Activated CD4-positive, alpha-beta memory T cell treated with anti-CD3 and anti-CD28 coated beads, Interleukin-2, amount 10 ng/mL, durations not matched to agents 7 days and 5 days (primary cell): ENCODE measurements at regions not wholly inside any gene's neighbourhood (a gene's known extent, or its start where the extent isn't known, plus 50 kb on each side); places are given as distances from the start of the nearest gene placed in this dataset.

Source experiments
- CTCF ChIA-PET: fragments of 350-600 bp; sonication (Branson Sonifier 250); formaldehyde crosslinking; loops from one replicate; lab custom pipeline; 2021; ENCODE audit warnings: antibody characterized with exemption, inconsistent platforms; lab: Charles Lee
- POLR2A ChIA-PET: fragments of 350-600 bp; sonication (Branson Sonifier 250); formaldehyde crosslinking; loops from one replicate; lab custom pipeline; 2021; ENCODE audit warnings: antibody characterized with exemption; lab: Charles Lee
- DNase-seq: peaks from one replicate; pipeline ENCODE4 v3.0.0-alpha.2; 2020
- H3K27ac Mint-ChIP-seq: one replicate; pipeline ENCODE4 v1.8.0; 2021; ENCODE audit warnings: mild to moderate bottlenecking, mixed read lengths
- H3K27me3 Mint-ChIP-seq: one replicate; pipeline ENCODE4 v1.8.0; 2021; ENCODE audit warnings: mixed read lengths
- H3K36me3 Mint-ChIP-seq: one replicate; pipeline ENCODE4 v1.8.0; 2021; ENCODE audit warnings: low read depth, mixed read lengths
- H3K4me1 Mint-ChIP-seq: one replicate; pipeline ENCODE4 v1.8.0; 2021; ENCODE audit warnings: mixed read lengths
- H3K4me3 Mint-ChIP-seq: one replicate; pipeline ENCODE4 v1.8.0; 2021; ENCODE audit warnings: mild to moderate bottlenecking, mixed read lengths
- H3K9me3 Mint-ChIP-seq: one replicate; pipeline ENCODE4 v1.8.0; 2021; ENCODE audit warnings: mixed read lengths

GRCh38 chr16:64150193-64150592 lies 971.7 kb downstream of the CDH11 start:
- Mint-ChIP-seq H3K4me3 (no peak overlapping the region), H3K27ac (no peak overlapping the region), H3K9me3 (peaks cover 14% of the 10 kb centered on the region), H3K36me3 (no peaks in the 10 kb centered on the region), H3K4me1 (no peaks in the 10 kb centered on the region), H3K27me3 (no peaks in the 10 kb centered on the region)
- ChIA-PET POLR2A (no interaction called here), CTCF (no interaction called here)
- no peak for DNase-seq

- POLR2A ChIA-PET, result no interaction called here
- CTCF ChIA-PET, result no interaction called here
- Mint-ChIP-seq H3K27me3 (no peaks in the 10 kb centered on the region), H3K27ac (no peak overlapping the region), H3K4me3 (no peak overlapping the region), H3K4me1 (no peaks in the 10 kb centered on the region), H3K36me3 (no peaks in the 10 kb centered on the region), H3K9me3 (peaks cover 14% of the 10 kb centered on the region)
- DNase-seq, result no peak
Observed at GRCh38 chr16:64149756-64150155, 972.1 kb downstream of the CDH11 start.

GRCh38 chr16:64148356-64148755 lies 973.5 kb downstream of the CDH11 start:
- no peak for DNase-seq
- POLR2A ChIA-PET, result no interaction called here
- Mint-ChIP-seq H3K36me3 (no peaks in the 10 kb centered on the region), H3K4me1 (no peaks in the 10 kb centered on the region), H3K4me3 (no peak overlapping the region), H3K27me3 (no peaks in the 10 kb centered on the region), H3K27ac (no peak overlapping the region), H3K9me3 (peaks cover 10% of the 10 kb centered on the region)
- CTCF ChIA-PET, result no interaction called here

- POLR2A ChIA-PET, result no interaction called here
- no peak overlapping the region for H3K27ac Mint-ChIP-seq
- no peak overlapping the region for H3K4me3 Mint-ChIP-seq
- no peak for DNase-seq
- CTCF ChIA-PET, result no interaction called here
- H3K27me3 Mint-ChIP-seq, result no peaks in the 10 kb centered on the region
- no peaks in the 10 kb centered on the region for H3K4me1 Mint-ChIP-seq
- no peaks in the 10 kb centered on the region for H3K36me3 Mint-ChIP-seq
- H3K9me3 Mint-ChIP-seq, result peaks cover 9% of the 10 kb centered on the region
Observed at GRCh38 chr16:64147941-64148340, 973.9 kb downstream of the CDH11 start.

GRCh38 chr16:64144617-64145016 lies 977.2 kb downstream of the CDH11 start:
- Mint-ChIP-seq H3K36me3 (no peaks in the 10 kb centered on the region), H3K4me1 (no peaks in the 10 kb centered on the region), H3K27me3 (no peaks in the 10 kb centered on the region), H3K9me3 (peaks cover 5% of the 10 kb centered on the region), H3K4me3 (no peak overlapping the region), H3K27ac (no peak overlapping the region)
- CTCF ChIA-PET, result no interaction called here
- DNase-seq, result no peak
- POLR2A ChIA-PET, result interaction anchor here (0.6 kb wide), 1 partner anchor 434 kb away, joined by 3 read pairs; no protein-coding TSS in a partner anchor

- CTCF ChIA-PET, result no interaction called here
- no peaks in the 10 kb centered on the region for H3K27me3 Mint-ChIP-seq
- no peak overlapping the region for H3K27ac Mint-ChIP-seq
- H3K4me1 Mint-ChIP-seq, result no peaks in the 10 kb centered on the region
- no peak for DNase-seq
- peaks cover 7% of the 10 kb centered on the region for H3K9me3 Mint-ChIP-seq
- H3K36me3 Mint-ChIP-seq, result no peaks in the 10 kb centered on the region
- no peak overlapping the region for H3K4me3 Mint-ChIP-seq
- POLR2A ChIA-PET, result no interaction called here
Observed at GRCh38 chr16:64138621-64139020, 983.2 kb downstream of the CDH11 start.

GRCh38 chr16:64138006-64138405 lies 983.9 kb downstream of the CDH11 start:
- peaks cover 7% of the 10 kb centered on the region for H3K9me3 Mint-ChIP-seq
- no peak overlapping the region for H3K4me3 Mint-ChIP-seq
- H3K4me1 Mint-ChIP-seq, result no peaks in the 10 kb centered on the region
- H3K27me3 Mint-ChIP-seq, result no peaks in the 10 kb centered on the region
- no peak for DNase-seq
- H3K27ac Mint-ChIP-seq, result no peak overlapping the region
- no peaks in the 10 kb centered on the region for H3K36me3 Mint-ChIP-seq
- ChIA-PET CTCF (no interaction called here), POLR2A (no interaction called here)

GRCh38 chr16:64136743-64137142 lies 985.1 kb downstream of the CDH11 start:
- Mint-ChIP-seq H3K36me3 (no peaks in the 10 kb centered on the region), H3K4me1 (no peaks in the 10 kb centered on the region), H3K9me3 (peaks cover 8% of the 10 kb centered on the region), H3K27me3 (no peaks in the 10 kb centered on the region), H3K27ac (no peak overlapping the region), H3K4me3 (no peak overlapping the region)
- DNase-seq, result no peak
- ChIA-PET POLR2A (no interaction called here), CTCF (no interaction called here)

GRCh38 chr16:64136314-64136713 lies 985.5 kb downstream of the CDH11 start:
- no peaks in the 10 kb centered on the region for H3K27me3 Mint-ChIP-seq
- POLR2A ChIA-PET, result no interaction called here
- no peak overlapping the region for H3K27ac Mint-ChIP-seq

GRCh38 chr16:64133366-64133765 lies 988.5 kb downstream of the CDH11 start:
- DNase-seq, result no peak
- Mint-ChIP-seq H3K27ac (no peak overlapping the region), H3K9me3 (peaks cover 8% of the 10 kb centered on the region), H3K36me3 (no peaks in the 10 kb centered on the region), H3K4me3 (no peak overlapping the region), H3K27me3 (no peaks in the 10 kb centered on the region), H3K4me1 (no peaks in the 10 kb centered on the region)
- CTCF ChIA-PET, result no interaction called here
- POLR2A ChIA-PET, result no interaction called here

More at GRCh38 chr16:64136314-64136713, 985.5 kb downstream of the CDH11 start:
- no peak for DNase-seq
- peaks cover 8% of the 10 kb centered on the region for H3K9me3 Mint-ChIP-seq
- no peaks in the 10 kb centered on the region for H3K4me1 Mint-ChIP-seq
- CTCF ChIA-PET, result no interaction called here
- no peaks in the 10 kb centered on the region for H3K36me3 Mint-ChIP-seq
- H3K4me3 Mint-ChIP-seq, result no peak overlapping the region

- peaks cover 7% of the 10 kb centered on the region for H3K9me3 Mint-ChIP-seq
- no peak overlapping the region for H3K27ac Mint-ChIP-seq
- DNase-seq, result no peak
- H3K4me1 Mint-ChIP-seq, result no peaks in the 10 kb centered on the region
- H3K27me3 Mint-ChIP-seq, result no peaks in the 10 kb centered on the region
- no peaks in the 10 kb centered on the region for H3K36me3 Mint-ChIP-seq
- POLR2A ChIA-PET, result no interaction called here
- H3K4me3 Mint-ChIP-seq, result no peak overlapping the region
- CTCF ChIA-PET, result no interaction called here
Observed at GRCh38 chr16:64132759-64133361, 989.0 kb downstream of the CDH11 start.

GRCh38 chr16:64132190-64132589 lies 989.7 kb downstream of the CDH11 start:
- DNase-seq, result no peak
- no peaks in the 10 kb centered on the region for H3K4me1 Mint-ChIP-seq
- no peak overlapping the region for H3K27ac Mint-ChIP-seq
- H3K9me3 Mint-ChIP-seq, result peaks cover 3% of the 10 kb centered on the region
- H3K36me3 Mint-ChIP-seq, result no peaks in the 10 kb centered on the region
- no peak overlapping the region for H3K4me3 Mint-ChIP-seq
- CTCF ChIA-PET, result no interaction called here
- POLR2A ChIA-PET, result no interaction called here
- H3K27me3 Mint-ChIP-seq, result no peaks in the 10 kb centered on the region

- Mint-ChIP-seq H3K9me3 (peaks cover 3% of the 10 kb centered on the region), H3K4me3 (no peak overlapping the region), H3K27me3 (no peaks in the 10 kb centered on the region), H3K4me1 (no peaks in the 10 kb centered on the region), H3K27ac (no peak overlapping the region), H3K36me3 (no peaks in the 10 kb centered on the region)
- no peak for DNase-seq
- ChIA-PET CTCF (no interaction called here), POLR2A (no interaction called here)
Observed at GRCh38 chr16:64131423-64131822, 990.4 kb downstream of the CDH11 start.

- POLR2A ChIA-PET, result no interaction called here
- no peak for DNase-seq
Observed at GRCh38 chr16:64130140-64130539, 991.7 kb downstream of the CDH11 start.

More at GRCh38 chr16:64130140-64130539, 991.7 kb downstream of the CDH11 start:
- Mint-ChIP-seq H3K27me3 (no peaks in the 10 kb centered on the region), H3K4me3 (no peak overlapping the region), H3K27ac (no peak overlapping the region), H3K4me1 (no peaks in the 10 kb centered on the region), H3K36me3 (no peaks in the 10 kb centered on the region), H3K9me3 (peaks cover 6% of the 10 kb centered on the region)
- CTCF ChIA-PET, result no interaction called here
